ENCODE measurements at regions not wholly inside any gene's neighbourhood (a gene's known extent, or its start where the extent isn't known, plus 50 kb on each side); places are given as distances from the start of the nearest gene placed in this dataset.

- H3K27me3 ChIP-seq (ENCODE audit: low read depth), result no peaks in the 10 kb centered on the region
- no peaks in the 10 kb centered on the region for H3K4me1 ChIP-seq
- in situ Hi-C loops (cut with MboI; ENCODE audit: low sequenced_read_pairs), result no loop called here
- no peak overlapping the region for H3K4me3 ChIP-seq
- DNase-seq (ENCODE audit: low spot score in 2 of 2), result no peak
- no peaks in the 10 kb centered on the region for H3K9me3 ChIP-seq
- no peaks in the 10 kb centered on the region for H3K36me3 ChIP-seq (replicated peaks)
Observed at GRCh38 chr6:168387911-168388310, 53.1 kb upstream of the SMOC2 start.

GRCh38 chr6:168388641-168389633 lies 52.0 kb upstream of the SMOC2 start:
- Histone ChIP-seq H3K9me3 (no peaks in the 10 kb centered on the region), H3K4me1 (no peaks in the 10 kb centered on the region), H3K27me3 (ENCODE audit: low read depth) (no peaks in the 10 kb centered on the region), H3K36me3 (replicated peaks) (no peaks in the 10 kb centered on the region), H3K4me3 (no peak overlapping the region)
- in situ Hi-C loops (cut with MboI; ENCODE audit: low sequenced_read_pairs), result no loop called here
- DNase-seq (ENCODE audit: low spot score in 2 of 2), result no peak

- Histone ChIP-seq H3K36me3 (replicated peaks) (no peaks in the 10 kb centered on the region), H3K9me3 (no peaks in the 10 kb centered on the region), H3K27me3 (ENCODE audit: low read depth) (no peaks in the 10 kb centered on the region), H3K4me3 (no peak overlapping the region), H3K4me1 (no peaks in the 10 kb centered on the region)
- no peak for DNase-seq (ENCODE audit: low spot score in 2 of 2)
- in situ Hi-C loops (cut with MboI; ENCODE audit: low sequenced_read_pairs), result no loop called here
Observed at GRCh38 chr6:168390749-168391420, 50.1 kb upstream of the SMOC2 start.

Data from HAP-1 (cell line).